ENCODE measurements at regions not wholly inside any gene's neighbourhood (a gene's known extent, or its start where the extent isn't known, plus 50 kb on each side); places are given as distances from the start of the nearest gene placed in this dataset.

- Histone ChIP-seq H3K27ac (no peak overlapping the region), H3K36me3 (no peaks in the 10 kb centered on the region)
- WGBS, result 76% methylated on average over 3 of the region's 3 CpGs
These were observed 1816.3 kb upstream of the TENM3 start for GRCh38 chr4:180426938-180427337.

GRCh38 chr4:180430283-180430682 is 1812.9 kb upstream of the TENM3 start:
- Histone ChIP-seq H3K27me3 (no peaks in the 10 kb centered on the region), H3K4me1 (no peaks in the 10 kb centered on the region), H3K36me3 (no peaks in the 10 kb centered on the region), H3K27ac (no peak overlapping the region), H3K9me3 (no peaks in the 10 kb centered on the region), H3K4me3 (no peak overlapping the region)
- DNase-seq (ENCODE audit: low spot score in 2 of 2), result no peak
- WGBS, result 87% methylated on average over 7 of the region's 7 CpGs
- TF ChIP-seq EP300 (IDR thresholded peaks at IDR 0.05) (no peak), POLR2A (IDR thresholded peaks at IDR 0.05) (no peak), POLR2AphosphoS5 (IDR thresholded peaks at IDR 0.05) (no peak), CTCF (IDR thresholded peaks at IDR 0.05) (no peak)

More at GRCh38 chr4:180426938-180427337, 1816.3 kb upstream of the TENM3 start:
- Histone ChIP-seq H3K4me1 (no peaks in the 10 kb centered on the region), H3K4me3 (no peak overlapping the region), H3K9me3 (no peaks in the 10 kb centered on the region), H3K27me3 (no peaks in the 10 kb centered on the region)
- no peak for TF ChIP-seq POLR2AphosphoS5 (IDR thresholded peaks at IDR 0.05)
- no peak for DNase-seq (ENCODE audit: low spot score in 2 of 2)

GRCh38 chr4:180434131-180434895 is 1808.9 kb upstream of the TENM3 start:
- DNase-seq (ENCODE audit: low spot score in 2 of 2), result no peak
- WGBS, result 11% methylated on average over 3 of the region's 3 CpGs

GRCh38 chr4:180436361-180436760 is 1806.8 kb upstream of the TENM3 start:
- TF ChIP-seq EP300 (IDR thresholded peaks at IDR 0.05) (no peak), CTCF (IDR thresholded peaks at IDR 0.05) (no peak), POLR2A (IDR thresholded peaks at IDR 0.05) (no peak), POLR2AphosphoS5 (IDR thresholded peaks at IDR 0.05) (no peak)
- 87% methylated on average over 1 of the region's 1 CpG for WGBS

More at GRCh38 chr4:180434131-180434895, 1808.9 kb upstream of the TENM3 start:
- Histone ChIP-seq H3K9me3 (no peaks in the 10 kb centered on the region), H3K4me1 (no peaks in the 10 kb centered on the region), H3K4me3 (no peak overlapping the region), H3K27ac (no peak overlapping the region), H3K27me3 (no peaks in the 10 kb centered on the region), H3K36me3 (no peaks in the 10 kb centered on the region)
- TF ChIP-seq EP300 (IDR thresholded peaks at IDR 0.05), result no peak
- no peak for TF ChIP-seq POLR2A (IDR thresholded peaks at IDR 0.05)
- TF ChIP-seq CTCF (IDR thresholded peaks at IDR 0.05), result no peak
- TF ChIP-seq POLR2AphosphoS5 (IDR thresholded peaks at IDR 0.05), result no peak

GRCh38 chr4:180437601-180438000 is 1805.6 kb upstream of the TENM3 start:
- H3K27me3 ChIP-seq, result no peaks in the 10 kb centered on the region
- no peaks in the 10 kb centered on the region for H3K36me3 ChIP-seq
- TF ChIP-seq CTCF (IDR thresholded peaks at IDR 0.05) (no peak), POLR2A (IDR thresholded peaks at IDR 0.05) (no peak), EP300 (IDR thresholded peaks at IDR 0.05) (no peak), POLR2AphosphoS5 (IDR thresholded peaks at IDR 0.05) (no peak)
- WGBS, result 50% methylated on average over 5 of the region's 5 CpGs
- DNase-seq (ENCODE audit: low spot score in 2 of 2), result no peak
- H3K27ac ChIP-seq, result no peak overlapping the region
- no peaks in the 10 kb centered on the region for H3K9me3 ChIP-seq
- no peaks in the 10 kb centered on the region for H3K4me1 ChIP-seq
- no peak overlapping the region for H3K4me3 ChIP-seq

More at GRCh38 chr4:180436361-180436760, 1806.8 kb upstream of the TENM3 start:
- Histone ChIP-seq H3K36me3 (no peaks in the 10 kb centered on the region), H3K27me3 (no peaks in the 10 kb centered on the region), H3K4me1 (no peaks in the 10 kb centered on the region), H3K9me3 (no peaks in the 10 kb centered on the region), H3K4me3 (no peak overlapping the region), H3K27ac (no peak overlapping the region)
- DNase-seq (ENCODE audit: low spot score in 2 of 2), result no peak
